Thyroid gland (tissue), 4 donors: ENCODE measurements at regions not wholly inside any gene's neighbourhood (a gene's known extent, or its start where the extent isn't known, plus 50 kb on each side); places are given as distances from the start of the nearest gene placed in this dataset.

Experiments used
- DNase-seq, 2 donors: peaks; one replicate each; pipeline ENCODE4 v3.0.0-alpha.2; 2019
- H3K27ac ChIP-seq, 3 donors: fragments of 200-600 bp; sonication (generic); 1 replicate in 2 of 3; 2 replicates in 1 of 3; pipeline ENCODE4 v1.5.1; 2016 to 2019; ENCODE audit warnings: mild to moderate bottlenecking in 1 of 3, moderate library complexity in 1 of 3
- H3K27me3 ChIP-seq: fragments of 200-600 bp; sonication (generic); one replicate; pipeline ENCODE4 v1.5.1; 2019
- H3K36me3 ChIP-seq, 2 donors: fragments of 200-600 bp; sonication (generic); one replicate each; pipeline ENCODE4 v1.5.1; 2016 to 2019
- H3K4me1 ChIP-seq, 2 donors: fragments of 200-600 bp; sonication (generic); one replicate each; pipeline ENCODE4 v1.5.1; 2017 to 2019
- H3K4me3 ChIP-seq, 3 donors: fragments of 200-600 bp; sonication (generic); replicated peaks in 1 of 3; 1 replicate in 2 of 3; 2 replicates in 1 of 3; pipeline ENCODE4 v1.5.1; 2016; ENCODE audit warnings: mild to moderate bottlenecking in 1 of 3
- H3K9me3 ChIP-seq: fragments of 200-600 bp; sonication (generic); one replicate; pipeline ENCODE4 v1.5.1; 2017
- POLR2A ChIP-seq, 2 donors: fragments of 450-650 bp; IDR thresholded peaks; one replicate each; pipeline ENCODE4 v1.6.1; 2017; ENCODE audit warnings: antibody characterized with exemption in 2 of 2, mild to moderate bottlenecking in 2 of 2, moderate library complexity in 1 of 2
- WGBS, 2 donors: methylation state at CpG; one replicate each; pipeline ENCODE4 v1.1.5; 2017; 5-methylcytosine and 5-hydroxymethylcytosine counted together
- intact Hi-C: fragments of 100-400 bp; cut with DNase I; formaldehyde crosslinking; loops from one replicate; pipeline ENCODE4 v1.15.1; 2023
- TF ChIP-seq, protein P1 (sequence below), 6 experiments: fragments of 200-600 bp in 3 of 6; fragments of 450-650 bp in 3 of 6; sonication (generic) in 3 of 6; IDR thresholded peaks; one replicate each; pipeline ENCODE4 v1.5.1; 2016 to 2019; ENCODE audit warnings: antibody characterized with exemption in 6 of 6, mild to moderate bottlenecking in 2 of 6, inconsistent platforms in 1 of 6, moderate library complexity in 1 of 6

DNA sequence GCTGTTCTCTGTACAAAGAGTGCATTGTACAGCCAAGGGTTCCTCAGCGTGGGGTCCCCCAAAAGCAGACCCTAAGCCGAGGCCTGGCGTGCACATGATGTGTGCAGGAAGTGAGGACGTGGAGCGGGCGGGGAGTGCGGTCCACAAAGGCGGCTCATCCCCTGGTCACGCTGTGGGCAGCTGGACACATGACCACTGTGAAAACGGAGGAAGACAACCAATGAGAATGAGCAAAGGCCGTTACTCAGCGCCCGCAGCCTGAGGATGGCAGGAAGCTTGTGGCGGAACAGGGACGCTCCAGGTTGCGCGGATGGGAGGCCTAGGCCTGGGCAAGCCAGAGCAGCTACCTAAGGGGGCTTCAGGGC lies 1263.7 kb downstream of the BRD1 start:
- DNase-seq: no peak
- Histone ChIP-seq H3K27ac (no peak overlapping the region), H3K4me1 (no peaks in the 10 kb centered on the region), H3K36me3 (no peaks in the 10 kb centered on the region), H3K27me3 (no peaks in the 10 kb centered on the region), H3K9me3 (no peaks in the 10 kb centered on the region), H3K4me3 (no peak overlapping the region)
- intact Hi-C loops: no loop called here
- WGBS, 2 donors: 93 to 95% methylated on average over 11 to 17 of the region's 17 CpGs
- TF ChIP-seq, protein P1, sequence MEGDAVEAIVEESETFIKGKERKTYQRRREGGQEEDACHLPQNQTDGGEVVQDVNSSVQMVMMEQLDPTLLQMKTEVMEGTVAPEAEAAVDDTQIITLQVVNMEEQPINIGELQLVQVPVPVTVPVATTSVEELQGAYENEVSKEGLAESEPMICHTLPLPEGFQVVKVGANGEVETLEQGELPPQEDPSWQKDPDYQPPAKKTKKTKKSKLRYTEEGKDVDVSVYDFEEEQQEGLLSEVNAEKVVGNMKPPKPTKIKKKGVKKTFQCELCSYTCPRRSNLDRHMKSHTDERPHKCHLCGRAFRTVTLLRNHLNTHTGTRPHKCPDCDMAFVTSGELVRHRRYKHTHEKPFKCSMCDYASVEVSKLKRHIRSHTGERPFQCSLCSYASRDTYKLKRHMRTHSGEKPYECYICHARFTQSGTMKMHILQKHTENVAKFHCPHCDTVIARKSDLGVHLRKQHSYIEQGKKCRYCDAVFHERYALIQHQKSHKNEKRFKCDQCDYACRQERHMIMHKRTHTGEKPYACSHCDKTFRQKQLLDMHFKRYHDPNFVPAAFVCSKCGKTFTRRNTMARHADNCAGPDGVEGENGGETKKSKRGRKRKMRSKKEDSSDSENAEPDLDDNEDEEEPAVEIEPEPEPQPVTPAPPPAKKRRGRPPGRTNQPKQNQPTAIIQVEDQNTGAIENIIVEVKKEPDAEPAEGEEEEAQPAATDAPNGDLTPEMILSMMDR (IDR thresholded peaks at IDR 0.05): no peak
- no peak for TF ChIP-seq POLR2A (IDR thresholded peaks at IDR 0.05)

DNA sequence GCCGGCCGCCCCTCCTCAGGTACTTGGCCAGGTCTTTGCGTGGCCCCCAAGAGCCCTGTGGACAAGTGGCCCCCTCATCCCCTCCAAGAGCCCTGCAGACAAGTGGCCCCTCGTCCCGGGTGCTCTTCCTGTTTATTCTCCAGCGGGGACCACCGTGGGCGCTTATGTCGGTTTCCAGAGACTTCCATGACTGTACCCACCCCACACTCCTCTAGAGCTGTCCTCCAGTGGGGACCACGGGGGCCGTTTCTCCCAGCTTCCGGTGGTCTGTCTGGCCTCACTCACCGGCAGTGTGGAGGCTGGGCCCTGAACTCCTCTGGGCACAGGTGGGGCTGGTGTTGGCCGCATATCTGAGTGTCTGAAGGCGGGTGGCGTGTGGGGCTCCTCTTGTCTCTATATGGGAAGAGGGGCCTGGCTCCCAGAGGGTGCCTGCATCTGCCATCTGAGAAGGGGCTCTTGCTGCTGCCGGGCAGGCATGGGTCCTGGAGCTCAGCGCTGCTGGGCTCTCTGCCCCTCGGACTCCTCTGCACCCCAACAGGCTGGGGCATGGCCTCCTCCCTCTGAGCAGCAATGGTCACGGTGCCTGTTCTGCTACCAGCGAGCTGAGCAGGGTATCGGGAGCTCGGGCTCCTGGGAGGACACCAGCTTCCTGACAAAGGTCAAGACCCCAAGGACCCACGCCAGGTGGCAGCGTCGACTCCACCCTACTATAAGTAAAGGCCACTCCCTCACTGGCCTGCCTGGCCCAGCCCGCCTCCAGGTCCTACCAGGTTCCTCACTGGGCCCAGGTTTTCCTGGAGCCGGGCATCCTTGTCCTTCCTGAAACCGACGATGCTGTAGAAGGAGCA lies 1264.3 kb downstream of the BRD1 start:
- Histone ChIP-seq H3K36me3 (no peaks in the 10 kb centered on the region), H3K9me3 (no peaks in the 10 kb centered on the region), H3K4me1 (no peaks in the 10 kb centered on the region), H3K27me3 (no peaks in the 10 kb centered on the region), H3K27ac (no peak overlapping the region), H3K4me3 (no peak overlapping the region)
- WGBS, 2 donors: 71 to 80% methylated on average over 19 to 24 of the region's 30 CpGs
- intact Hi-C loops: no loop called here
- DNase-seq: no peak
- no peak for TF ChIP-seq POLR2A (IDR thresholded peaks at IDR 0.05)
- TF ChIP-seq, protein P1 (IDR thresholded peaks at IDR 0.05): no peak

DNA sequence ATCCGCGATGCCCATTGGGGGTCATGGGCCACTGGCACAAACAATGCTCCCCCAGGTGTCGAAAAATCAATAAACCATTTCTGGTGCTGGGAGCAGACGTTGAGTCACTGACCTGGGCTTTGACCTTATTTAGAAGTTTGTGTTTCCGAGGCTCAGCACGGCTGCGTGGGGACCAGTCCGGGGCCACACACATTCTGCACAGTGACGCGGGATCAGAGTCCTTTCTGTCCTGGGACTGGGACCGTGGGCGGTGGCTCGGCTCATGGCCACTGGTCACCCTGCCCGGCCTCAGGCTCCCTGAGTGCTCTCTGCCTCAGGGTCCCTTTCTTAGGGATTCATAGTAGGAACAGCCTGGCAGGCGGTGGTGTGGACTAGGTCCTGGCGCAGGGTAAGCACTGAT lies 1266.0 kb downstream of the BRD1 start:
- TF ChIP-seq, protein P1 (IDR thresholded peaks at IDR 0.05): no peak
- no peak for TF ChIP-seq POLR2A (IDR thresholded peaks at IDR 0.05)
- intact Hi-C loops: no loop called here

DNA sequence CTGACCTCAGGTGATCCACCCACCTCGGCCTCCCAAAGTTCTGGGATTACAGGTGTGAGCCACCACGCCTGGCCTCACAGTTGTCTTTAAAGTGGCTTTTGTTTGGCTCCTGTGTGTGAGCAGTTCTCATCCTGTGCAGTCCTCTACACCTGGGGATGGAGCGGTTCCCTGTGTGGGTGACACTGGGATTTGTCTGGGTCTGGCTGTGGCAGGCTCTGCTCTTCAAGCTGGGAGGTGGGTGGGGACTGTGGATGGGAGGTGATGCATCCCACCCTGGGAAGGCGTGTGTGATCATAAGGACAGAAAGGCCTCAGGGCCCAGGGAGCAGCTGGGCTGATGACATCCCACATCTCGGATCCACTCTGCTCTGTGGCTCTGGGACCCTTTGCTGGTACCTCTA lies 1266.8 kb downstream of the BRD1 start:
- intact Hi-C loops: no loop called here
- TF ChIP-seq, protein P1 (IDR thresholded peaks at IDR 0.05): no peak
- TF ChIP-seq POLR2A (IDR thresholded peaks at IDR 0.05): no peak

More for the DNA sequence above, 1266.0 kb downstream of the BRD1 start:
- no peaks in the 10 kb centered on the region for H3K9me3 ChIP-seq
- H3K4me3 ChIP-seq: no peak overlapping the region
- WGBS, 2 donors: 83 to 97% methylated on average over 13 to 14 of the region's 16 CpGs
- DNase-seq: no peak
- H3K27me3 ChIP-seq: no peaks in the 10 kb centered on the region
- no peak overlapping the region for H3K27ac ChIP-seq
- no peaks in the 10 kb centered on the region for H3K4me1 ChIP-seq
- H3K36me3 ChIP-seq: no peaks in the 10 kb centered on the region

DNA sequence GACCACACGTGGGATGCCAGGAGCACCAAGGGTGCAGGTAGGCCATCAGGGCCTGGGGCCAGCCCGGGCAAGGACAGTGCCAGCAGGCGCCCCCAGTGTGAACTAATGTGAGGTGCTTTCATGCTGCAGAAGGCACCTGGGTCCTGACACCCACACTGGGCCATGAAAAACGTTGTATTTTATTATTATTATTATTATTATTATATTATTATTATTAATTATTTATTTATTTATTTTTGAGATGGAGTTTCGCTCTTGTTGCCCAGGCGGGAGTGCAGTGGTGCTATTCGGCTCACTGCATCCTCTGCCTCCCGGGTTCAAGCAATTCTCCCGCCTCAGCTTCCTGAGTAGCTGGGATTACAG lies 1267.3 kb downstream of the BRD1 start:
- H3K27me3 ChIP-seq: no peaks in the 10 kb centered on the region

More for the DNA sequence above, 1266.8 kb downstream of the BRD1 start:
- Histone ChIP-seq H3K27ac (no peak overlapping the region), H3K27me3 (no peaks in the 10 kb centered on the region), H3K36me3 (no peaks in the 10 kb centered on the region), H3K4me3 (no peak overlapping the region), H3K4me1 (no peaks in the 10 kb centered on the region), H3K9me3 (no peaks in the 10 kb centered on the region)
- DNase-seq: no peak
- 83 to 89% methylated on average over 4 to 5 of the region's 5 CpGs for WGBS, 2 donors

More for the DNA sequence above, 1267.3 kb downstream of the BRD1 start:
- Histone ChIP-seq H3K36me3 (no peaks in the 10 kb centered on the region), H3K27ac (no peak overlapping the region), H3K4me3 (no peak overlapping the region), H3K4me1 (no peaks in the 10 kb centered on the region), H3K9me3 (no peaks in the 10 kb centered on the region)
- no peak for DNase-seq
- WGBS, 2 donors: 78 to 84% methylated on average over 9 of the region's 9 CpGs
- intact Hi-C loops: no loop called here
- no peak for TF ChIP-seq POLR2A (IDR thresholded peaks at IDR 0.05)
- TF ChIP-seq, protein P1 (IDR thresholded peaks at IDR 0.05): no peak
